Esophagus squamous epithelium (tissue), 5 donors: ENCODE measurements at regions not wholly inside any gene's neighbourhood (a gene's known extent, or its start where the extent isn't known, plus 50 kb on each side); places are given as distances from the start of the nearest gene placed in this dataset.

Experiments
- DNase-seq: peaks from one replicate; lab custom pipeline; 2025; lab: John Stamatoyannopoulos, UW
- H3K27ac ChIP-seq, 4 donors: fragments of 200-600 bp; sonication (generic); one replicate each; pipeline ENCODE4 v1.5.1; 2016 to 2019; ENCODE audit warnings: mild to moderate bottlenecking in 1 of 4
- H3K27me3 ChIP-seq, 4 donors: fragments of 200-600 bp; sonication (generic); 1 replicate in 3 of 4; 2 replicates in 1 of 4; pipeline versions ENCODE4 v1.5.1 to v1.6.0; 2017 to 2021; ENCODE audit warnings: antibody characterized with exemption in 1 of 4
- H3K36me3 ChIP-seq, 3 donors: fragments of 200-600 bp; sonication (generic); one replicate each; pipeline ENCODE4 v1.5.1; 2016 to 2019
- H3K4me1 ChIP-seq, 3 donors: fragments of 200-600 bp; sonication (generic); one replicate each; pipeline ENCODE4 v1.5.1; 2017 to 2019
- H3K4me3 ChIP-seq, 4 donors: fragments of 200-600 bp; sonication (generic); 1 replicate in 3 of 4; 2 replicates in 1 of 4; pipeline ENCODE4 v1.5.1; 2016 to 2019; ENCODE audit warnings: mild to moderate bottlenecking in 2 of 4, moderate library complexity in 1 of 4
- H3K9me3 ChIP-seq, 3 donors: fragments of 200-600 bp; sonication (generic); one replicate each; pipeline ENCODE4 v1.5.1; 2016 to 2019
- POLR2A ChIP-seq, 4 donors: fragments of 450-650 bp; IDR thresholded peaks; one replicate each; pipeline ENCODE4 v1.6.1; 2017; ENCODE audit warnings: antibody characterized with exemption in 4 of 4, mild to moderate bottlenecking in 4 of 4, moderate library complexity in 3 of 4
- WGBS, 2 donors: methylation state at CpG; one replicate each; pipeline ENCODE4 v1.1.5; 2018; 5-methylcytosine and 5-hydroxymethylcytosine counted together
- intact Hi-C: fragments of 100-400 bp; cut with DNase I; formaldehyde crosslinking; loops from one replicate; pipeline ENCODE4 v1.15.0; 2022
- TF ChIP-seq, protein P1 (sequence below), 6 experiments: fragments of 450-650 bp in 4 of 6; fragments of 200-600 bp in 2 of 6; sonication (generic) in 2 of 6; IDR thresholded peaks; one replicate each; pipeline ENCODE4 v1.5.1; 2016 to 2019; ENCODE audit warnings: antibody characterized with exemption in 6 of 6, mild to moderate bottlenecking in 4 of 6, moderate library complexity in 4 of 6
- donor health status: DM: yes; HTN: yes; CAD: no.

DNA sequence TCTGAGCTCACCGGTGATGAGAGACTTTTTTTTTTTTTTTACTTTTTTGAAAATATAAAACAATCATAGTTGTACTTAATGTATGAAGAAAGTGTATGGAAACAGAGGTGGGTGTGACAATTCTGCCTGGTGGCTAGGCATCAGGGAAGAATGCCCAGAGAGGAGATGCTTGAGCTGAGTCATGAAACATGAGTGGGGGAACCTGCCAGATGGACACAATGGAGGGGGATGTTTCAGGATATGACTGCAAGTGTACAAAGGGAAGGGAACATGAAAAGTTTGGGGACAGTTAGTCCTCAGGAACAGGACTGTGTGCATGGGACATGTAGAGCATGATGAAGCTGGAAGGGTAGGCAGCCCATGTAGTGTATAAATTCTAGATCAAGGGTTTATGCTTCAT lies 274.2 kb upstream of the E2F7 start:
- Histone ChIP-seq H3K27ac (no peak overlapping the region), H3K4me1 (no peaks in the 10 kb centered on the region), H3K9me3 (no peaks in the 10 kb centered on the region), H3K36me3 (no peaks in the 10 kb centered on the region), H3K4me3 (no peak overlapping the region), H3K27me3 (no peaks in the 10 kb centered on the region)
- 55 to 61% methylated on average over 1 of the region's 1 CpG for WGBS, 2 donors
- intact Hi-C loops: no loop called here
- TF ChIP-seq, protein P1, sequence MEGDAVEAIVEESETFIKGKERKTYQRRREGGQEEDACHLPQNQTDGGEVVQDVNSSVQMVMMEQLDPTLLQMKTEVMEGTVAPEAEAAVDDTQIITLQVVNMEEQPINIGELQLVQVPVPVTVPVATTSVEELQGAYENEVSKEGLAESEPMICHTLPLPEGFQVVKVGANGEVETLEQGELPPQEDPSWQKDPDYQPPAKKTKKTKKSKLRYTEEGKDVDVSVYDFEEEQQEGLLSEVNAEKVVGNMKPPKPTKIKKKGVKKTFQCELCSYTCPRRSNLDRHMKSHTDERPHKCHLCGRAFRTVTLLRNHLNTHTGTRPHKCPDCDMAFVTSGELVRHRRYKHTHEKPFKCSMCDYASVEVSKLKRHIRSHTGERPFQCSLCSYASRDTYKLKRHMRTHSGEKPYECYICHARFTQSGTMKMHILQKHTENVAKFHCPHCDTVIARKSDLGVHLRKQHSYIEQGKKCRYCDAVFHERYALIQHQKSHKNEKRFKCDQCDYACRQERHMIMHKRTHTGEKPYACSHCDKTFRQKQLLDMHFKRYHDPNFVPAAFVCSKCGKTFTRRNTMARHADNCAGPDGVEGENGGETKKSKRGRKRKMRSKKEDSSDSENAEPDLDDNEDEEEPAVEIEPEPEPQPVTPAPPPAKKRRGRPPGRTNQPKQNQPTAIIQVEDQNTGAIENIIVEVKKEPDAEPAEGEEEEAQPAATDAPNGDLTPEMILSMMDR (IDR thresholded peaks at IDR 0.05): no peak
- no peak for TF ChIP-seq POLR2A (IDR thresholded peaks at IDR 0.05)
- DNase-seq: no peak

DNA sequence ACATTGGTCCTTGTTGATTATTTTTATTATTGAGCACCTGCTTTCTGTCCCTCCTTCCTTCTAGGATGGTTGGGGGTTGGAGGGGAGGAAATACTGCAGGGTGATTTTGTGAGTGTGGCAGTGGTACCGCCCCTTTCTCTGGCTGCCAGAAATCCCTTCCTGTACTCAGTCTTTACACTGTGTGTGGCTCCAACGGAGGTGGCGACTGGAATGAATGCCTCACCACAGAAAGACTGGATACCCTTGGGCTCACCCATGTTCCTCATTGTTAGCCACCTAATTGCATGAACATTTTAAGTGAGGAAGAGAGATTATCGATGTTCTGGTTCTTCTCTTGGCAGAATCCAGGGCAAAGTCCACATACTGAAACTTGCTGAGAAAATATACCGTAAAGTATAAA lies 272.0 kb upstream of the E2F7 start:
- no peaks in the 10 kb centered on the region for H3K9me3 ChIP-seq
- H3K4me1 ChIP-seq: no peaks in the 10 kb centered on the region
- intact Hi-C loops: no loop called here
- TF ChIP-seq POLR2A (IDR thresholded peaks at IDR 0.05): no peak
- TF ChIP-seq, protein P1 (IDR thresholded peaks at IDR 0.05): no peak
- H3K4me3 ChIP-seq: no peak overlapping the region
- no peaks in the 10 kb centered on the region for H3K27me3 ChIP-seq
- H3K36me3 ChIP-seq: no peaks in the 10 kb centered on the region
- WGBS, 2 donors: 83 to 91% methylated on average over 3 to 4 of the region's 5 CpGs
- DNase-seq: no peak
- no peak overlapping the region for H3K27ac ChIP-seq

GRCh38 chr12:77334806-77335205 lies 269.4 kb upstream of the E2F7 start:
- WGBS, 2 donors: 77 to 94% methylated on average over 2 of the region's 2 CpGs
- H3K27me3 ChIP-seq: no peaks in the 10 kb centered on the region
- no peak for TF ChIP-seq POLR2A (IDR thresholded peaks at IDR 0.05)
- TF ChIP-seq, protein P1 (IDR thresholded peaks at IDR 0.05): no peak
- no peak overlapping the region for H3K4me3 ChIP-seq
- H3K27ac ChIP-seq: no peak overlapping the region
- no peaks in the 10 kb centered on the region for H3K4me1 ChIP-seq
- DNase-seq: no peak
- no peaks in the 10 kb centered on the region for H3K36me3 ChIP-seq
- no peaks in the 10 kb centered on the region for H3K9me3 ChIP-seq
- intact Hi-C loops: no loop called here

DNA sequence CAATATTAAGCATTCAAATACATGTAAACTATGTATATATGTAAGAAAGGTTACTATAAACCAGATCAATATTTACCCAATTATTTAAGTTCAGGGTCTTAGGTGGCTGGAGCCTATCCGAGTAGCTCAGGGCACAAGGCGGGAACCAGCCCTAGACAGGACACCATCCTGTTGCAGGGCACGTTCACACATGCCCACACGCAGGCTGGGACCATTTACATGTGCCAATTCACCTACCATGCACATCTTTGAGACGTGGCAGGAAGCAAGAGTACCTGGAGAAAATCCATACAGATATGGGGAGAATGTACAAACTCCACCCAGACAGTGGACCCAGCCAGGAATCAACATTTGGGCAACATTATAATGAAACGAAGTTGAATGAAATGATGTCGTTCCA lies 263.0 kb upstream of the E2F7 start:
- H3K27ac ChIP-seq: no peak overlapping the region

DNA sequence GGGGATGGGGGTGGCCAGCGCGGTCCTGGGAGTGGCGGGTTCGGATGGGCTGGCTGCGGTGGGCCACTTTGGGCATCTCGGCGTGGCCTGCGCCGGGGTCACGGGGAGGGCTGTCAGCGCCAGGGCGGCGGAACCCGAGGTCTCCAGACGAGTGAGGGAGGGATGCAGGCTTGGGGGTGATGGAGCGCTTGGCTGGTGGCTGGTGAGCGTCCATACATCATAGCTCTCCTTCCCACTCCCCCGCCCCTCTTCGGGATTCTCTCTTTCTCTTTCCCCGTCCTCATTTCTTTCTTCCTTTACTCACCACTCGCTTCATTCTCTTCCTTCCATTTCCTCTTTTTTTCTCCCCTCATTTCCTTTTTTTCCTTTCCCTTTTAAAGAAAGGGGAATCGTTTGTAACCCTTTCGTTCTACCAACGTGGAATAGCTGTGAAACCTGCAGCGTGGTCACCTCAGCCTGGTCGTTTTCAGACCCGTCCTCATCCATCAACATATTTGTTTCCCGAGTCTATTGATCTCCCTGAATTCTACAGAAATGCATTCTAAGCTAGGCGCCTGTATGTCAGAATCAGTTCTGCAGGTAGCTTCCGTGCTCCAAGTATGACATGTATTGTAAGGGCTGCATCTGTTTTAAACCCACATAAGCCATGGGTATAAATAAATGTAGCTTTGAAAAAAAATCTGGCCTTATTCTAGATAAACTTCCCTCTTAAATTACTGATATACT lies 260.3 kb upstream of the E2F7 start:
- Histone ChIP-seq H3K9me3 (no peaks in the 10 kb centered on the region), H3K36me3 (no peaks in the 10 kb centered on the region), H3K4me3 (peak overlapping the region; percentile 33 to 74 (median 58)), H3K27ac (peak overlapping the region in 2 of 4 donors; percentile 18 to 69), H3K27me3 (peaks cover 0 to 21% (median 0%) of the 10 kb centered on the region in 4 donors), H3K4me1 (peaks cover 0 to 39% (median 13%) of the 10 kb centered on the region in 3 donors)
- no peak for DNase-seq
- 7 to 8% methylated on average over 23 to 27 of the region's 30 CpGs for WGBS, 2 donors
- TF ChIP-seq POLR2A (IDR thresholded peaks at IDR 0.05): no peak
- TF ChIP-seq, protein P1 (IDR thresholded peaks at IDR 0.05): no peak
- intact Hi-C loops: loop anchor here (10.0 kb wide), 1 partner anchor 261 kb away; the partner anchor contains the start of gene E2F7

More for the DNA sequence above, 263.0 kb upstream of the E2F7 start:
- Histone ChIP-seq H3K4me1 (peaks cover 0 to 39% (median 13%) of the 10 kb centered on the region in 3 donors), H3K9me3 (no peaks in the 10 kb centered on the region), H3K27me3 (peaks cover 0 to 21% (median 0%) of the 10 kb centered on the region in 4 donors), H3K36me3 (no peaks in the 10 kb centered on the region), H3K4me3 (no peak overlapping the region)
- no peak for TF ChIP-seq POLR2A (IDR thresholded peaks at IDR 0.05)
- TF ChIP-seq, protein P1 (IDR thresholded peaks at IDR 0.05): no peak
- intact Hi-C loops: loop anchor here (10.0 kb wide), 1 partner anchor 264 kb away; the partner anchor contains the start of gene E2F7
- DNase-seq: no peak
- 25 to 54% methylated on average over 7 of the region's 7 CpGs for WGBS, 2 donors
